ENCODE measurements at regions not wholly inside any gene's neighbourhood (a gene's known extent, or its start where the extent isn't known, plus 50 kb on each side); places are given as distances from the start of the nearest gene placed in this dataset.

DNA sequence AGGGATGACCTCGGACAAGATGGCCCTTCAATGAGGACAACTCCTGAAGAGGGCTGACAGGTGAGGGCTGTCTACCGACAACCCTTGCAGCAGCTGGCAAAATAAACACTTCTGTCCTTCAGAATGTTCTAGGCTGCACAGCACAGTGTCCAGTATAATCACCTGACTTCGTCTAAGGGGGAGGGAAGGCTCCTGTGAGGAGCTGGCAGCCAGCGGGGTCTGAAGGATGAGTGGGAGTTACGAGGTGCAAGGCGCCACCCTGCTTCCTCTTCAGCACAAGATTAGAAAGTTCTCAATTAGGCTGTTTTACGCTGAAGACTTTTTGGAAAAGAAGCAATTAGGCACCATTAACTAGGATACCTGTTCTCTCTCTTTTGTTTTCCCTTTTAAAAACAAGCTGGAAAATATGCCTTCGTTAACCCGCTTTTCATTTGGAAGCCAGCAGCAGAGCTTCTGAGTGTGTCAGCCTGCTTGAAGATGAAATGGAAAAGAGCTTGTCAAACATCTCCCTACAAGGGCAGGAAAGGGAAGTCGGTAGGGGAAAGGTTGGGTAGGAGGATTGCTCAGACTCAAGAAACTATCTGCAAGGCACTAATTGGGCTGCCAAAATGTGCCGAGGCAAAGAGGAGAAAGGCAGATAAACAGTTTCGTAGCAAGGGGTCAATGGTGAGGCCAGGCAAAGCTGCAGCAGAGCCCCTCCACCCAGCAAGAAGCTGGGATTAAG, 592.2 kb upstream of the CADM1 start:
- no peak overlapping the region for H3K27ac ChIP-seq
- DNase-seq (no peak), ATAC-seq (no peak)
- WGBS, 3 donors, result 57 to 63% (median 62%) methylated on average over 12 of the region's 12 CpGs
- H3K27me3 ChIP-seq (ENCODE audit: insufficient read depth in 3 of 3, low read length in 2 of 3), result peaks cover 0 to 14% (median 2%) of the 10 kb centered on the region in 3 donors
- H3K9me3 ChIP-seq, result no peaks in the 10 kb centered on the region
- intact Hi-C loops (cut with DNase I), result no loop called here
- H3K36me3 ChIP-seq (ENCODE audit: insufficient read depth in 1 of 2, low read depth in 1 of 2), result no peaks in the 10 kb centered on the region
- H3K4me3 ChIP-seq, result no peak overlapping the region
- no peaks in the 10 kb centered on the region for H3K4me1 ChIP-seq
- TF ChIP-seq CTCF (IDR thresholded peaks at IDR 0.05), result no peak

GRCh38 chr11:116093481-116094270, 589.5 kb upstream of the CADM1 start:
- 80 to 90% (median 84%) methylated on average over 2 of the region's 2 CpGs for WGBS, 3 donors
- TF ChIP-seq CTCF (IDR thresholded peaks at IDR 0.05), result no peak
- Histone ChIP-seq H3K27ac (no peak overlapping the region), H3K4me1 (no peaks in the 10 kb centered on the region), H3K4me3 (no peak overlapping the region), H3K27me3 (ENCODE audit: insufficient read depth in 3 of 3, low read length in 2 of 3) (peaks cover 0 to 14% (median 2%) of the 10 kb centered on the region in 3 donors), H3K36me3 (ENCODE audit: insufficient read depth in 1 of 2, low read depth in 1 of 2) (no peaks in the 10 kb centered on the region), H3K9me3 (no peaks in the 10 kb centered on the region)
- intact Hi-C loops (cut with DNase I), result no loop called here
- ATAC-seq (no peak), DNase-seq (no peak)

DNA sequence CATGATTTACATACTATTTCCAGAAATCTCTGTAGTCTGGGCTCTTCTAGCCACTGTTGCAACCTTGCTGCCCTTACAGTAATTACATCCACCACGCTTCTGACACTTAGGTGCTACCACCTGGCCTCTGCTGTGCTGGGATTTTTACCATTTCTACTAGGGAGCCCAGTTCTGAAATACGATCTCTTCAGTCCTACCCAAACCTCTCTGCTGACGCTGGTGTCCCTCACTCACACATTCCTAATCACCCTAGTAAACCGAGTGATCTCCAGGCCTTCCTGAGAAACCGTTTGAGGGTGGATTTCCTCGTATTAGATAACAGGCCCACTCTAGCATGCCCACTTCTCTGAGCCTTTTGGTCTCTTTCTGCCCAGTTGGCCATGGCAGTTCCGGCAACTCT, 588.9 kb upstream of the CADM1 start:
- no peak for ATAC-seq
- DNase-seq, result no peak
- H3K27ac ChIP-seq, result no peak overlapping the region
- H3K36me3 ChIP-seq (ENCODE audit: insufficient read depth in 1 of 2, low read depth in 1 of 2), result no peaks in the 10 kb centered on the region
- H3K4me3 ChIP-seq, result no peak overlapping the region
- WGBS, 3 donors, result 60 to 63% (median 60%) methylated on average over 7 of the region's 7 CpGs
- TF ChIP-seq CTCF (IDR thresholded peaks at IDR 0.05), result no peak
- H3K4me1 ChIP-seq, result no peaks in the 10 kb centered on the region
- peaks cover 0 to 14% (median 0%) of the 10 kb centered on the region in 3 donors for H3K27me3 ChIP-seq (ENCODE audit: insufficient read depth in 3 of 3, low read length in 2 of 3)
- H3K9me3 ChIP-seq, result no peaks in the 10 kb centered on the region
- intact Hi-C loops (cut with DNase I), result no loop called here

DNA sequence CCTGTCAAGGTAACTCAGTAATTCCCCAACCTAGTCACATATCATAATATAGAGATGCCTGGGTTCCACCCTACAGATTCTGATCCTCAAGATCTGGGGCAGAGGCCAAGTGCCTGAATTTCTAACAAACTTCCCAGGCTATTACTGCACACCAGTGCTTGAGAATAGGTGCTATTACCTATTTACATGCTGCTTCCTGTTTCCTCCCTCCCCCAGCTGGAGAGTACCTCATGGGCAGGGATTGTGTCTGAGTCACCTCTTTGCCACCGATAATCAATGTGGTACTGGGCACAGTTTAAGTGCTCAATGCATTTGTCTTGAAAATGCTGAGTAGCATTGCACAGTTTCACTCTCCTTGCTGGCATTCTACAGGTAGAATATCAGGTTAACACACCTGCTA, 582.2 kb upstream of the CADM1 start:
- TF ChIP-seq CTCF (IDR thresholded peaks at IDR 0.05), result no peak
- H3K27me3 ChIP-seq (ENCODE audit: insufficient read depth in 3 of 3, low read length in 2 of 3), result peaks cover 0 to 16% (median 4%) of the 10 kb centered on the region in 3 donors
- H3K9me3 ChIP-seq, result no peaks in the 10 kb centered on the region
- intact Hi-C loops (cut with DNase I), result no loop called here
- H3K4me1 ChIP-seq, result no peaks in the 10 kb centered on the region
- no peak overlapping the region for H3K4me3 ChIP-seq
- H3K36me3 ChIP-seq (ENCODE audit: insufficient read depth in 1 of 2, low read depth in 1 of 2), result no peaks in the 10 kb centered on the region
- DNase-seq (no peak), ATAC-seq (no peak)
- WGBS, 3 donors, result 56 to 81% (median 59%) methylated on average over 1 of the region's 1 CpG
- H3K27ac ChIP-seq, result no peak overlapping the region
